Lower leg skin (tissue), 4 donors: ENCODE measurements at regions not wholly inside any gene's neighbourhood (a gene's known extent, or its start where the extent isn't known, plus 50 kb on each side); places are given as distances from the start of the nearest gene placed in this dataset.
"Not testable (repeated sequence)": the region's sequence is repeated elsewhere in the genome, so short reads cannot be mapped to it uniquely, and the experiment has no call there.

ENCODE experiments used
- DNase-seq, 2 donors: peaks; one replicate each; pipeline ENCODE4 v3.0.0-alpha.2; 2019; ENCODE audit warnings: low spot score in 2 of 2
- H3K4me3 ChIP-seq: fragments of 200-600 bp; sonication (generic); 2 replicates; pipeline ENCODE4 v1.5.1; 2017; ENCODE audit warnings: mild to moderate bottlenecking, low read depth; ENCODE audit not compliant: poor library complexity, severe bottlenecking
- POLR2A ChIP-seq, 2 donors: fragments of 450-650 bp; IDR thresholded peaks; one replicate each; pipeline ENCODE4 v1.6.1; 2016 to 2017; ENCODE audit warnings: antibody characterized with exemption in 2 of 2, mild to moderate bottlenecking in 1 of 2, moderate library complexity in 1 of 2
- WGBS, 2 donors: methylation state at CpG; one replicate each; pipeline ENCODE4 v1.1.5; 2018; 5-methylcytosine and 5-hydroxymethylcytosine counted together
- intact Hi-C: fragments of 100-400 bp; cut with DNase I; formaldehyde crosslinking; loops from one replicate; pipeline ENCODE4 v1.15.0; 2023; ENCODE audit warnings: low total_unique reads
- TF ChIP-seq, protein P1 (sequence below), 3 donors: fragments of 450-650 bp; IDR thresholded peaks; one replicate each; pipeline ENCODE4 v1.5.1; 2016; ENCODE audit warnings: antibody characterized with exemption in 3 of 3, mild to moderate bottlenecking in 3 of 3, moderate library complexity in 2 of 3

DNA sequence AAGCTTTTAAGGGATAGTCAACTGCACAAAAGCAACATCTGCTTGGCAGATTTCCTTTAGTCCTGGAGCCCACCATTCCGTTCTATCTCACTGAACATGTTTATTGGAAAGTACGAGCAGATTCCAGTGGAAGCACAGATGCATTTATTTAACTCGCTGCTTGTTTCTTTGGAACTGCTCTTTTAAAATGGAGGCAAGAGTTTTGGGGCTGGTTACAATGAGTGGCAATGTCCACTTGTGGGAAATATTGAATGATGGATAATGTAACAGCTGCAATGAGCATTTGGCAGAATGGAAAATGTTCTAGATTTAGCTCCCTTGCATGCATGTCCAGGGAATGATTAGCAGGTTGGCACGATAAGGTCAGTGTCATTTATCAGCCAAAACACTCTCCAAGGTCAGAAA, 163.0 kb downstream of the ATP23 start:
- TF ChIP-seq POLR2A (IDR thresholded peaks at IDR 0.05) = no peak
- TF ChIP-seq, protein P1, sequence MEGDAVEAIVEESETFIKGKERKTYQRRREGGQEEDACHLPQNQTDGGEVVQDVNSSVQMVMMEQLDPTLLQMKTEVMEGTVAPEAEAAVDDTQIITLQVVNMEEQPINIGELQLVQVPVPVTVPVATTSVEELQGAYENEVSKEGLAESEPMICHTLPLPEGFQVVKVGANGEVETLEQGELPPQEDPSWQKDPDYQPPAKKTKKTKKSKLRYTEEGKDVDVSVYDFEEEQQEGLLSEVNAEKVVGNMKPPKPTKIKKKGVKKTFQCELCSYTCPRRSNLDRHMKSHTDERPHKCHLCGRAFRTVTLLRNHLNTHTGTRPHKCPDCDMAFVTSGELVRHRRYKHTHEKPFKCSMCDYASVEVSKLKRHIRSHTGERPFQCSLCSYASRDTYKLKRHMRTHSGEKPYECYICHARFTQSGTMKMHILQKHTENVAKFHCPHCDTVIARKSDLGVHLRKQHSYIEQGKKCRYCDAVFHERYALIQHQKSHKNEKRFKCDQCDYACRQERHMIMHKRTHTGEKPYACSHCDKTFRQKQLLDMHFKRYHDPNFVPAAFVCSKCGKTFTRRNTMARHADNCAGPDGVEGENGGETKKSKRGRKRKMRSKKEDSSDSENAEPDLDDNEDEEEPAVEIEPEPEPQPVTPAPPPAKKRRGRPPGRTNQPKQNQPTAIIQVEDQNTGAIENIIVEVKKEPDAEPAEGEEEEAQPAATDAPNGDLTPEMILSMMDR (IDR thresholded peaks at IDR 0.05) = no peak
- 52 to 56% methylated on average over 4 of the region's 4 CpGs for WGBS, 2 donors
- H3K4me3 ChIP-seq = no peak overlapping the region
- DNase-seq = no peak
- intact Hi-C loops = no loop called here

DNA sequence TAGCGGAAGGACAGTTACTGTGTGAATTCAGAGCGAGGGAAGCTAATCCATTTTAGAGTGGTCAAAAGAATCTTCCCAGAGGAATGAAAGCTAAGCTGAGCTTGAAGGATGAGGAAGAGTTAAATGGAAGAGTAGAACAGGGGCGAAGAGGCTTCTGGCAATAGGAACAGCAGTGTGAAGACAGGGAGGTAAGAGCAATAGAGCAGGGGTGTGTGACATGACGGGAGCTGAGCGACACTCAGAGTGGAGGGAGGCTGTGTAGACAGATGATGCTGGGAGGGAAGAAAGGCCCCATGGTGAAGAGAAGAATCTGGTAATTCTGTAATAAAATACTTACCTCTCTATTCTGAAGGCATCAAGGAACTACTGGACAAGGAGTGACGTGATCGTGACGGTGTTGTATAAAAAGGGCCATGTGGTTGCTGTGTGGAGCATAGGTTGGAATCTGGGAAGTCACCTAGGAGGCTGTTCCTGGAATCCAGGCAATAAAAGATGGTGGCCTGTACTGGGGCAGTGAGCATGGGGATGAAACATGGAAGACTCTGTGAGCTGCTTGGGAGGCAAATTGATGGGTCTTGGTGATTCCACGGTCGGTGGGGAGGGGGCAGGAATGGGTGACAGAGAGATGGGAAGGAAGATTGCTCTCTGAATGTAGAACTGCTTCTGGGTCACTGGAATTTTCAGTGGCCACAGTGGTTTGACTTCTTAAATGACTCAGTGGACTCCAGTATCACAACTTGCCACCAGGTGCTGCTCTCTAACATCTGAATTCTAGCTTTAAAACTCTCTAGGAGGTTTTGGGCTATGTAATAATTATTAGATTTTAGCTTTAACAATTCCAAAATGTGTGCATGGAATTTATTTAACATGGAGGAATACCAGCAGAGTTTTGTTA, 164.1 kb downstream of the ATP23 start:
- intact Hi-C loops = no loop called here
- TF ChIP-seq POLR2A (IDR thresholded peaks at IDR 0.05) = no peak
- TF ChIP-seq, protein P1 (IDR thresholded peaks at IDR 0.05) = no peak
- DNase-seq = no peak
- H3K4me3 ChIP-seq = no peak overlapping the region
- WGBS, 2 donors = 94 to 95% methylated on average over 10 of the region's 10 CpGs

DNA sequence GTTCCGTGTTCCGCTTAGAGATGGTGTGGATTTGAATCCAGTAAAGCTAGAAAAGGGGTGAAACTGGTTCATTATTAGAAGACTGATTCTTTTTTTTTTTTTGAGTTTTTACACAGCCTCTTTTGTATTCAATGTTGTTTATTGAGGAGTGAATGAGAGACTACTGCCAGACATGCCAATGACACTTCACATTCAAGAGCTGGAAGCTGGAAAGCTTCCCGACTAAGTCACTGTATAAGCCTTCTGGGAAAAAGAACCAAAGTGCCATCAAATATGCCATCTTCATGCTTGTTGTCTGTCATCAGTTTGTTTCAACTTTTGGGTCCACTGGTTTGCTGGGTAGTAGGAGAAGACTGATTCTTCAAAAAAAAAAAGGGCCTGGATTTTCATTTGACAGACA, 164.8 kb downstream of the ATP23 start:
- no peak overlapping the region for H3K4me3 ChIP-seq
- 69 to 76% methylated on average over 3 of the region's 3 CpGs for WGBS, 2 donors
- DNase-seq = no peak
- TF ChIP-seq, protein P1 (IDR thresholded peaks at IDR 0.05) = no peak
- no peak for TF ChIP-seq POLR2A (IDR thresholded peaks at IDR 0.05)
- intact Hi-C loops = no loop called here

DNA sequence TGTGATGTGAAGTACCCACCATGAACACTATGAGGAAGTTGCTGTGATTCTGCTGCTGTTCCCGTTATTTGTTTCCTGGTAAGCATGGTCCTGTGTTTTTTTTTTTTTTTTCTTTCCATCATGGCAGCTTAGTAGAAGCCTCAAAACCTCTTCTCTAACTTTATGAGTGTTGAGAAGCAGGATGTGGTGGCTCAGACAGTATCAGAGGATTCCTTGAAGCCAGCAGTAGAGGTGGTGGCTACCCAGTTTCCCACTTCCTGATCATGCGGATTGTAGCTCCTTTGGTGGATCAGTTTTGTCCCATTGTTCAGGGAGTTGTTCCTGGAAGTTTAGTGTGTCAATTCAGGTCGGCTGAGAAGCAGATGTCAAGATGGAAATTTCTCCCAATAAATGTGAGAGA, 175.8 kb downstream of the ATP23 start:
- TF ChIP-seq, protein P1 (IDR thresholded peaks at IDR 0.05) = no peak
- no peak for TF ChIP-seq POLR2A (IDR thresholded peaks at IDR 0.05)
- no peak overlapping the region for H3K4me3 ChIP-seq
- 47 to 63% methylated on average over 3 of the region's 3 CpGs for WGBS, 2 donors
- intact Hi-C loops = no loop called here
- no peak for DNase-seq

DNA sequence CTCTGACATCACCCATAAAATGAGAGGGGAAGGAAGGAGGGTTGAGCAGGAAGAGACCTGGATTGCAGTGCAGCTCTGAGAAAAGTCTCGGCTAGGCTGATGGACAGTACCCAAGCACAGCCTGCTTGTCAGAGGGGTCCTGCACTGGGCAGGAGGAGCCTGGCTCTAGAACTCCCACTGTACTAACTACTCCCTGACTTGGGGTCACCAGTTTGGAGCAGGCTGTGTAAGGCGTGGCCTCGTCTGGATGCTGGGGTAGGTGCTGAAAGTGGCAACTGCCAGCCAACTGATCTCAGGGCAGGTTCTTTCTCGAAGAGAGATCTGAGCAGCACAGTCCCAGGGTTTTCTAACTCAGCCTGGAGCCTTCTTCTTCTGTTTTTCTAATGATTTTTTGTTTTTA, 176.3 kb downstream of the ATP23 start:
- no peak overlapping the region for H3K4me3 ChIP-seq
- DNase-seq = no peak
- intact Hi-C loops = no loop called here
- 74 to 84% methylated on average over 4 of the region's 4 CpGs for WGBS, 2 donors
- TF ChIP-seq, protein P1 (IDR thresholded peaks at IDR 0.05) = no peak
- TF ChIP-seq POLR2A (IDR thresholded peaks at IDR 0.05) = no peak

DNA sequence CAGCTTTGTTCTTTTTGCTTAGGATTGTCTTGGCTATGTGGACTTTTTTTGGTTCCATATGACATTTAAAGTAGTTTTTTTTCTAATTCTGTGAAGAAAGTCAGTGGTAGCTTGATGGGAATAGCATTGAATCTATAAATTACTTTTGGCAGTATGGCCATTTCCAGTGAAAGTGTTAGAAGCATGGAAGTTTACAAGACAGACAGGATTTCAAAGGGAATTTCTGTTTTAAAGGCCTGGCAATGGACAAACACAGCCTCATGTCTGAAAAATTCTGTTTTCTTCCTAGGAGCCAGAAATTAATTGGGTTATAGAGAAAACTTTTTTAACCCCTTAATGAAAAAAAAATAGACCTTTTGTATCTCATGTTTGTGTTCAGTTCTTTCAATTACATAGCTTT, 184.4 kb downstream of the ATP23 start:
- DNase-seq, H3K4me3 ChIP-seq, intact Hi-C loops: not testable (repeated sequence)
